Esophagus muscularis mucosa (tissue), 4 donors: ENCODE measurements at regions not wholly inside any gene's neighbourhood (a gene's known extent, or its start where the extent isn't known, plus 50 kb on each side); places are given as distances from the start of the nearest gene placed in this dataset.

ENCODE experiments used
- DNase-seq: peaks from one replicate; pipeline ENCODE4 v3.0.0-alpha.2; 2017; ENCODE audit errors: extremely low spot score
- H3K27ac ChIP-seq, 4 donors: fragments of 200-600 bp; sonication (generic); replicated peaks in 1 of 4; 1 replicate in 3 of 4; 2 replicates in 1 of 4; pipeline ENCODE4 v1.5.1; 2016 to 2019; ENCODE audit warnings: mild to moderate bottlenecking in 1 of 4
- H3K27me3 ChIP-seq, 4 donors: fragments of 200-600 bp; sonication (generic); one replicate each; pipeline versions ENCODE4 v1.5.1 to v1.6.0; 2016 to 2019
- H3K36me3 ChIP-seq, 4 donors: fragments of 200-600 bp; sonication (generic); one replicate each; pipeline ENCODE4 v1.5.1; 2016 to 2019
- H3K4me1 ChIP-seq, 4 donors: fragments of 200-600 bp; sonication (generic); one replicate each; pipeline ENCODE4 v1.5.1; 2016 to 2019
- H3K4me3 ChIP-seq, 4 donors: fragments of 200-600 bp; sonication (generic); 1 replicate in 2 of 4; 2 replicates in 2 of 4; pipeline ENCODE4 v1.5.1; 2016 to 2019; ENCODE audit warnings: mild to moderate bottlenecking in 4 of 4, moderate library complexity in 1 of 4
- H3K9me3 ChIP-seq, 4 donors: fragments of 200-600 bp; sonication (generic); 1 replicate in 3 of 4; 2 replicates in 1 of 4; pipeline ENCODE4 v1.5.1; 2016 to 2019
- CTCF ChIP-seq, 3 experiments: fragments of 200-600 bp in 2 of 3; fragments of 450-650 bp in 1 of 3; sonication (generic) in 2 of 3; IDR thresholded peaks; one replicate each; pipeline ENCODE4 v1.5.1; 2017 to 2019; ENCODE audit warnings: antibody characterized with exemption in 3 of 3, mild to moderate bottlenecking in 2 of 3, moderate library complexity in 1 of 3
- EP300 ChIP-seq: sonication (generic); formaldehyde crosslinking; IDR thresholded peaks from one replicate; pipeline ENCODE4 v1.6.1; 2017; ENCODE audit warnings: antibody characterized with exemption
- POLR2A ChIP-seq: fragments of 450-650 bp; IDR thresholded peaks from one replicate; pipeline ENCODE4 v1.6.1; 2017; ENCODE audit warnings: antibody characterized with exemption, moderate library complexity, mild to moderate bottlenecking, low read depth
- POLR2AphosphoS5 ChIP-seq, 2 donors: sonication (generic); formaldehyde crosslinking; IDR thresholded peaks; one replicate each; pipeline ENCODE4 v1.6.1; 2017; ENCODE audit warnings: antibody characterized with exemption in 2 of 2
- WGBS: methylation state at CpG from one replicate; pipeline ENCODE4 v1.1.5; 2018; 5-methylcytosine and 5-hydroxymethylcytosine counted together
- intact Hi-C: fragments of 100-400 bp; cut with DNase I; formaldehyde crosslinking; loops from one replicate; pipeline ENCODE4 v1.15.1; 2023

GRCh38 chr16:86142801-86143236 is 243.9 kb downstream of the IRF8 start:
- no peak for DNase-seq
- Histone ChIP-seq H3K4me1 (no peaks in the 10 kb centered on the region), H3K27ac (no peak overlapping the region), H3K9me3 (no peaks in the 10 kb centered on the region), H3K4me3 (no peak overlapping the region), H3K27me3 (no peaks in the 10 kb centered on the region), H3K36me3 (no peaks in the 10 kb centered on the region)
- TF ChIP-seq EP300 (no peak), POLR2A (no peak), POLR2AphosphoS5 (IDR thresholded peaks at IDR 0.05) (no peak), CTCF (IDR thresholded peaks at IDR 0.05) (no peak)
- intact Hi-C loops, result no loop called here
- 78% methylated on average over 5 of the region's 5 CpGs for WGBS

GRCh38 chr16:86143666-86144065 is 244.7 kb downstream of the IRF8 start:
- H3K9me3 ChIP-seq, result no peaks in the 10 kb centered on the region

GRCh38 chr16:86145669-86146068 is 246.7 kb downstream of the IRF8 start:
- intact Hi-C loops, result no loop called here
- no peak for DNase-seq
- Histone ChIP-seq H3K9me3 (no peaks in the 10 kb centered on the region), H3K27me3 (no peaks in the 10 kb centered on the region), H3K36me3 (no peaks in the 10 kb centered on the region), H3K4me1 (peaks cover 0 to 5% (median 3%) of the 10 kb centered on the region in 4 donors), H3K4me3 (no peak overlapping the region), H3K27ac (no peak overlapping the region)
- 52% methylated on average over 1 of the region's 1 CpG for WGBS
- no peak for TF ChIP-seq EP300
- no peak for TF ChIP-seq POLR2A
- TF ChIP-seq CTCF (IDR thresholded peaks at IDR 0.05), result no peak
- TF ChIP-seq POLR2AphosphoS5 (IDR thresholded peaks at IDR 0.05), result no peak

More at GRCh38 chr16:86143666-86144065, 244.7 kb downstream of the IRF8 start:
- no peak overlapping the region for H3K4me3 ChIP-seq
- no peaks in the 10 kb centered on the region for H3K27me3 ChIP-seq
- H3K4me1 ChIP-seq, result no peaks in the 10 kb centered on the region
- TF ChIP-seq POLR2AphosphoS5 (IDR thresholded peaks at IDR 0.05) (no peak), POLR2A (no peak), CTCF (IDR thresholded peaks at IDR 0.05) (no peak), EP300 (no peak)
- WGBS, result 90% methylated on average over 4 of the region's 4 CpGs
- no peaks in the 10 kb centered on the region for H3K36me3 ChIP-seq
- DNase-seq, result no peak
- intact Hi-C loops, result no loop called here
- H3K27ac ChIP-seq, result no peak overlapping the region

- Histone ChIP-seq H3K27ac (peak overlapping the region; percentile 89 to 91 (median 90)), H3K4me3 (peak overlapping the region in 2 of 4 donors; percentile 20 to 22), H3K36me3 (no peaks in the 10 kb centered on the region), H3K27me3 (no peaks in the 10 kb centered on the region), H3K9me3 (no peaks in the 10 kb centered on the region), H3K4me1 (peaks cover 5 to 31% (median 29%) of the 10 kb centered on the region in 4 donors)
- TF ChIP-seq CTCF (IDR thresholded peaks at IDR 0.05) (no peak), POLR2A (no peak)
- intact Hi-C loops, result no loop called here
- DNase-seq, result no peak
- WGBS, result 60% methylated on average over 18 of the region's 18 CpGs
These were observed 251.8 kb downstream of the IRF8 start for GRCh38 chr16:86150641-86151238.
